DND-41 (cell line): ENCODE measurements at regions not wholly inside any gene's neighbourhood (a gene's known extent, or its start where the extent isn't known, plus 50 kb on each side); places are given as distances from the start of the nearest gene placed in this dataset.

Source experiments
- ATAC-seq: fragments of 200-7000 bp; cut with Tn5 transposase; 3 replicates; pipeline ENCODE4 v1.9.1; 2021; ENCODE audit warnings: low read depth; ENCODE audit not compliant: insufficient read depth
- DNase-seq: peaks from one replicate; pipeline ENCODE4 v3.0.0-alpha.2; 2020
- H2AFZ ChIP-seq: 2 replicates; pipeline ENCODE4 v1.6.0; 2012; ENCODE audit warnings: low read depth, low read length
- H3K27ac ChIP-seq: 2 replicates; pipeline ENCODE4 v1.5.1; 2012; ENCODE audit warnings: low read length, inconsistent platforms
- H3K27me3 ChIP-seq: fragments of 200-600 bp; sonication (generic); 2 replicates; pipeline ENCODE4 v1.6.0; 2012; ENCODE audit warnings: low read length, mild to moderate bottlenecking, inconsistent platforms; ENCODE audit not compliant: insufficient read depth, poor library complexity
- H3K36me3 ChIP-seq: 2 replicates; pipeline ENCODE4 v1.5.1; 2012; ENCODE audit warnings: low read length, inconsistent platforms; ENCODE audit not compliant: insufficient read depth
- H3K4me1 ChIP-seq: 2 replicates; pipeline ENCODE4 v1.5.1; 2012; ENCODE audit warnings: mild to moderate bottlenecking, low read length; ENCODE audit not compliant: insufficient read depth
- H3K4me2 ChIP-seq: 2 replicates; pipeline ENCODE4 v1.6.0; 2012; ENCODE audit warnings: mild to moderate bottlenecking, moderate library complexity, low read length, inconsistent platforms; ENCODE audit not compliant: insufficient read depth
- H3K4me3 ChIP-seq, 2 experiments: fragments of 200-600 bp in 1 of 2; shearing (Covaris generic) in 1 of 2; 2 replicates each; pipeline ENCODE4 v1.5.1; 2012 to 2016; ENCODE audit warnings: inconsistent platforms in 2 of 2, low read length in 2 of 2, mild to moderate bottlenecking in 2 of 2, low read depth in 1 of 2, moderate library complexity in 1 of 2
- H3K79me2 ChIP-seq: 2 replicates; pipeline ENCODE4 v1.6.0; 2012; ENCODE audit warnings: low read length, inconsistent platforms; ENCODE audit not compliant: insufficient read depth
- H3K9ac ChIP-seq: 2 replicates; pipeline ENCODE4 v1.6.0; 2012; ENCODE audit warnings: low read depth, mild to moderate bottlenecking, inconsistent platforms, low read length, moderate library complexity
- H3K9me3 ChIP-seq: 2 replicates; pipeline ENCODE4 v1.5.1; 2012; ENCODE audit warnings: low read length, moderate library complexity, mild to moderate bottlenecking, inconsistent platforms; ENCODE audit not compliant: insufficient read depth, severe bottlenecking
- H4K20me1 ChIP-seq: 2 replicates; pipeline ENCODE4 v1.6.0; 2012; ENCODE audit warnings: low read length; ENCODE audit not compliant: insufficient read depth
- EZH2 ChIP-seq: IDR thresholded peaks from 3 replicates; pipeline ENCODE4 v1.6.1; 2012; ENCODE audit warnings: borderline replicate concordance, low read depth, mild to moderate bottlenecking, moderate library complexity, low read length, inconsistent platforms; ENCODE audit not compliant: severe bottlenecking
- TF ChIP-seq, protein P1 (sequence below): IDR thresholded peaks from 2 replicates; pipeline ENCODE4 v1.5.1; 2012; ENCODE audit warnings: borderline replicate concordance, low read length, moderate library complexity, mild to moderate bottlenecking; ENCODE audit not compliant: poor library complexity, severe bottlenecking; ENCODE audit errors: extremely low read depth

- Histone ChIP-seq H3K4me1 (no peaks in the 10 kb centered on the region), H3K27ac (no peak overlapping the region), H3K27me3 (no peaks in the 10 kb centered on the region), H3K36me3 (no peaks in the 10 kb centered on the region), H3K79me2 (no peaks in the 10 kb centered on the region), H3K4me3 (no peak overlapping the region), H3K9me3 (no peaks in the 10 kb centered on the region), H2AFZ (no peak overlapping the region), H3K9ac (no peak overlapping the region), H3K4me2 (no peak overlapping the region), H4K20me1 (no peaks in the 10 kb centered on the region)
- ATAC-seq (no peak), DNase-seq (no peak)
- TF ChIP-seq, protein P1, sequence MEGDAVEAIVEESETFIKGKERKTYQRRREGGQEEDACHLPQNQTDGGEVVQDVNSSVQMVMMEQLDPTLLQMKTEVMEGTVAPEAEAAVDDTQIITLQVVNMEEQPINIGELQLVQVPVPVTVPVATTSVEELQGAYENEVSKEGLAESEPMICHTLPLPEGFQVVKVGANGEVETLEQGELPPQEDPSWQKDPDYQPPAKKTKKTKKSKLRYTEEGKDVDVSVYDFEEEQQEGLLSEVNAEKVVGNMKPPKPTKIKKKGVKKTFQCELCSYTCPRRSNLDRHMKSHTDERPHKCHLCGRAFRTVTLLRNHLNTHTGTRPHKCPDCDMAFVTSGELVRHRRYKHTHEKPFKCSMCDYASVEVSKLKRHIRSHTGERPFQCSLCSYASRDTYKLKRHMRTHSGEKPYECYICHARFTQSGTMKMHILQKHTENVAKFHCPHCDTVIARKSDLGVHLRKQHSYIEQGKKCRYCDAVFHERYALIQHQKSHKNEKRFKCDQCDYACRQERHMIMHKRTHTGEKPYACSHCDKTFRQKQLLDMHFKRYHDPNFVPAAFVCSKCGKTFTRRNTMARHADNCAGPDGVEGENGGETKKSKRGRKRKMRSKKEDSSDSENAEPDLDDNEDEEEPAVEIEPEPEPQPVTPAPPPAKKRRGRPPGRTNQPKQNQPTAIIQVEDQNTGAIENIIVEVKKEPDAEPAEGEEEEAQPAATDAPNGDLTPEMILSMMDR = no peak
- no peak for TF ChIP-seq EZH2
Observed at GRCh38 chr3:134087060-134087974, 57.6 kb upstream of the SLCO2A1 start.

DNA sequence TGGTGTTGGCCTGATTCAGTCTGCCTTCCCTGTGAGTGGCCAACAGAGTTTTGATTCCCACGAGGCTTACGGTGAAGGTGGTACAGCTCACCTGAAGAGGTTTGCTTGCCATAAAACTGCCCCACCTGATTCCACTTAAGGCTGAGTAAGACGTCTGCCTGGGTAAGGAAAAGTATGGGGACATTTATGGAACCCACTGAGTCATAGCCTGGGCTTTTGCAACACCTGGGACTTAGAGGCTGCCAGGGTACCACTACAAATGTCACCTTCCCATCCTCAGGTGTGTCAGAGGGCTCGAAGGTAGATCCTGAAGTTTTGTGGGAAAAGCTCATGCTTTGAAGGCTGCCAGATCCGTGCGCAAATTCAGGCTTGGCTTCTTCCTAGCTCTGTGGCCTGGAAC lies 56.9 kb upstream of the SLCO2A1 start:
- no peak overlapping the region for H3K4me2 ChIP-seq
- H3K27me3 ChIP-seq = no peaks in the 10 kb centered on the region
- H3K9ac ChIP-seq = no peak overlapping the region
- no peaks in the 10 kb centered on the region for H3K9me3 ChIP-seq
- no peak overlapping the region for H3K4me3 ChIP-seq
- no peak for DNase-seq
- no peaks in the 10 kb centered on the region for H4K20me1 ChIP-seq
- no peak overlapping the region for H3K27ac ChIP-seq
- H2AFZ ChIP-seq = no peak overlapping the region
- no peaks in the 10 kb centered on the region for H3K4me1 ChIP-seq
- no peak for ATAC-seq
- no peaks in the 10 kb centered on the region for H3K36me3 ChIP-seq
- no peaks in the 10 kb centered on the region for H3K79me2 ChIP-seq
- TF ChIP-seq, protein P1 = no peak
- TF ChIP-seq EZH2 = no peak

DNA sequence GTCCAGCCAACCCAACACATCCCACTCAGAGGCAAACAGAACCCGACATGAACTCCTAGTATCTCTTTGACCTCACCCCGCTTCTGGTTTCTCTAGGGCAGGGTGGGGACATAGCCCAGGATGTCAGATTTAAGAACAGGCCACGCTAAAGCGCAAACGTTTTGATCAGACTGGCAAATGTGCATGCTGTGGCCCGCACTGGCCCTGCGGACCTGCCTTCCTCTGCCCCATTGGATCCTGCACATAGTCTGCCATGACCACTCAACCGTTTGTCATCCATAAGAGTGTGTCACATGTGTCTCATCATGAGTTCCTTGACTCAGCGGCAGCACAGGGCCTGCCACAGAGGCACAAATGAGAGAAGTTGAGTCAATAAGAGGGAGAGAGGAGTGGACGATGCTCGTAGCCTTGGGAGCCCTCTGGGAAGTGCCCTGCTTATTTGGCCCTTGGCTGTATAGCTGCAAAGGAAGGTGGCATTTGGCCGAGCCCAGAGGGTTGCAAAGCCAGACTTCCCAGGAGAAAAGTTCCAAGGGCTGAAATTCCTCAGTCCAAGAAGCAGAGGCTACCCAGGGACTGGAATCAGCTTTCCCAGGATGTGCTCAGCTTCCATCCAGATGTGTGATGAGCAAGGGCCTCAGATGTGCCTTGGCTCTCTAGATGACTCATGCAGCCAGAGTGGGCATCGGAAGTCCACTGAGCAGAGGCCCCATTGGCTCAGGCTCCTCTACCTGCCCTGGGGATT lies 55.5 kb upstream of the SLCO2A1 start:
- Histone ChIP-seq H2AFZ (no peak overlapping the region), H3K79me2 (no peaks in the 10 kb centered on the region), H3K27me3 (no peaks in the 10 kb centered on the region), H3K36me3 (no peaks in the 10 kb centered on the region), H3K9ac (no peak overlapping the region), H3K4me2 (no peak overlapping the region), H4K20me1 (no peaks in the 10 kb centered on the region), H3K4me1 (no peaks in the 10 kb centered on the region), H3K27ac (no peak overlapping the region), H3K4me3 (no peak overlapping the region), H3K9me3 (no peaks in the 10 kb centered on the region)
- DNase-seq (no peak), ATAC-seq (no peak)
- TF ChIP-seq, protein P1 = no peak
- TF ChIP-seq EZH2 = no peak
